ENCODE measurements at regions not wholly inside any gene's neighbourhood (a gene's known extent, or its start where the extent isn't known, plus 50 kb on each side); places are given as distances from the start of the nearest gene placed in this dataset.

DNA sequence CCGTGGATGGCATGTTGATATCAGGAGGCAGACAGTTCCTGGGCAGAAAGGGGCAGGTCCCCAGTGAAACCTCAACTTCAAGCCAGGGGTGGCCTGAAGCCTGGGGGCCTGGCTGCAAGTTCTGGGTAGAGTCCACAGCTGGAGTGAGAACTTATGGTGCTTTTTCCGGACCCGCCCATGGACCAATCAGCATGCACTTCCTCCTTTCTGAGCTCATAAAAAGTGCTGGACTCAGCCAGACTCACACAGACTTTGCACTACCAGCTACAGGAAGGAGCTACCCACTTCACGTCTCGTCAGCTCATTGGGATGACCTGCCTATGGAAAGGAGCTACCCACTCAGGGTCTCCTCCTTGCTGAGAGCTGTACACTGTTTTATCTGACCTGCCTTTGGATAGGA is 183.1 kb upstream of the MC4R start:
- TF ChIP-seq, protein P1, sequence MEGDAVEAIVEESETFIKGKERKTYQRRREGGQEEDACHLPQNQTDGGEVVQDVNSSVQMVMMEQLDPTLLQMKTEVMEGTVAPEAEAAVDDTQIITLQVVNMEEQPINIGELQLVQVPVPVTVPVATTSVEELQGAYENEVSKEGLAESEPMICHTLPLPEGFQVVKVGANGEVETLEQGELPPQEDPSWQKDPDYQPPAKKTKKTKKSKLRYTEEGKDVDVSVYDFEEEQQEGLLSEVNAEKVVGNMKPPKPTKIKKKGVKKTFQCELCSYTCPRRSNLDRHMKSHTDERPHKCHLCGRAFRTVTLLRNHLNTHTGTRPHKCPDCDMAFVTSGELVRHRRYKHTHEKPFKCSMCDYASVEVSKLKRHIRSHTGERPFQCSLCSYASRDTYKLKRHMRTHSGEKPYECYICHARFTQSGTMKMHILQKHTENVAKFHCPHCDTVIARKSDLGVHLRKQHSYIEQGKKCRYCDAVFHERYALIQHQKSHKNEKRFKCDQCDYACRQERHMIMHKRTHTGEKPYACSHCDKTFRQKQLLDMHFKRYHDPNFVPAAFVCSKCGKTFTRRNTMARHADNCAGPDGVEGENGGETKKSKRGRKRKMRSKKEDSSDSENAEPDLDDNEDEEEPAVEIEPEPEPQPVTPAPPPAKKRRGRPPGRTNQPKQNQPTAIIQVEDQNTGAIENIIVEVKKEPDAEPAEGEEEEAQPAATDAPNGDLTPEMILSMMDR (IDR thresholded peaks at IDR 0.05): no peak
- TF ChIP-seq ZFX (IDR thresholded peaks at IDR 0.05; ENCODE audit: borderline replicate concordance): no peak
